Peyer's patch (tissue), 4 donors: ENCODE measurements at regions not wholly inside any gene's neighbourhood (a gene's known extent, or its start where the extent isn't known, plus 50 kb on each side); places are given as distances from the start of the nearest gene placed in this dataset.

Experiments
- CTCF ChIP-seq, 6 experiments: fragments of 450-650 bp in 4 of 6; fragments of 200-600 bp in 2 of 6; sonication (generic) in 1 of 6; IDR thresholded peaks; one replicate each; pipeline ENCODE4 v1.5.1; 2017 to 2019; ENCODE audit warnings: antibody characterized with exemption in 6 of 6, mild to moderate bottlenecking in 3 of 6, moderate library complexity in 1 of 6
- POLR2A ChIP-seq, 2 donors: fragments of 450-650 bp; IDR thresholded peaks; one replicate each; pipeline ENCODE4 v1.5.1; 2017; ENCODE audit warnings: antibody characterized with exemption in 2 of 2, mild to moderate bottlenecking in 2 of 2, moderate library complexity in 2 of 2

DNA sequence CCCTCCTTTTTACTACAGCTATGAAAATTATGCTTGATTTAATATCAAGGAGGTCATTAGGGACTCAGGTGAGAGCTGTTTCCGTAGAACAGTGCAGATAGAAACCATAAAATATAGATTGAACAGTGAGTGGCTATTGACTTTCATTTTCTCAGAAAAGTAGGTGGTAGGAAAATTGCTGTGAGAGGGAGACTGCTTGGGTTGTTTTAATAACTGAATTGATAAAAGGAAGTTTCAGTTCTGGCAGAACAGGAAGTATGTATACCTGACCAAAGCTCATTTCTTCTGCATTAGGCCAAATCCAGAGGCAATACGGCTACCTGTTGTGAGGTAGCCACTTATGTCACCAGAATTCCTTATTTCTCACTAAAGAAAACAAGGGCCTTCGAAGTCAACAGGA lies 761.7 kb upstream of the ARRDC3 start:
- TF ChIP-seq CTCF (IDR thresholded peaks at IDR 0.05) (no peak), POLR2A (IDR thresholded peaks at IDR 0.05) (no peak)
